Left cardiac atrium (tissue), 4 donors: ENCODE measurements at regions not wholly inside any gene's neighbourhood (a gene's known extent, or its start where the extent isn't known, plus 50 kb on each side); places are given as distances from the start of the nearest gene placed in this dataset.
"Not testable (repeated sequence)": the region's sequence is repeated elsewhere in the genome, so short reads cannot be mapped to it uniquely, and the experiment has no call there.

Source experiments
- ATAC-seq, 2 donors: fragments of 200-7000 bp; cut with Tn5 transposase; one replicate each; pipeline ENCODE4 v1.9.1; 2020; ENCODE audit warnings: mild to moderate bottlenecking in 2 of 2, moderate library complexity in 2 of 2
- DNase-seq: peaks from one replicate; pipeline ENCODE4 v3.0.0-alpha.2; 2020
- intact Hi-C, 2 donors: fragments of 100-400 bp; cut with DNase I; formaldehyde crosslinking; loops; one replicate each; pipeline versions ENCODE4 v1.14.1 to v1.15.1; 2022 to 2023
- donor health status: DM: no; HTN: yes; CAD: no.
- donor health status: DM: no; HTN: yes; CAD: no; lungs with severe emphysema.
- donor health status: DM: yes; HTN: yes; CAD: no.
- donor health status: Dilated cardiomyopathy.

GRCh38 chr7:82572195-82572880, 128.8 kb upstream of the CACNA2D1 start:
- ATAC-seq, result peak; percentile 88 to 96
- peak; percentile 90 for DNase-seq
- intact Hi-C loops, result loop anchor here (2.0 to 10.0 kb wide), 5 partner anchors 125 to 1078 kb away; no protein-coding TSS in a partner anchor

GRCh38 chr7:82571047-82571446, 127.5 kb upstream of the CACNA2D1 start:
- DNase-seq, ATAC-seq: not testable (repeated sequence)
- intact Hi-C loops, result loop anchor here (5.0 to 10.0 kb wide), 4 partner anchors 124 to 1076 kb away; no protein-coding TSS in a partner anchor

DNA sequence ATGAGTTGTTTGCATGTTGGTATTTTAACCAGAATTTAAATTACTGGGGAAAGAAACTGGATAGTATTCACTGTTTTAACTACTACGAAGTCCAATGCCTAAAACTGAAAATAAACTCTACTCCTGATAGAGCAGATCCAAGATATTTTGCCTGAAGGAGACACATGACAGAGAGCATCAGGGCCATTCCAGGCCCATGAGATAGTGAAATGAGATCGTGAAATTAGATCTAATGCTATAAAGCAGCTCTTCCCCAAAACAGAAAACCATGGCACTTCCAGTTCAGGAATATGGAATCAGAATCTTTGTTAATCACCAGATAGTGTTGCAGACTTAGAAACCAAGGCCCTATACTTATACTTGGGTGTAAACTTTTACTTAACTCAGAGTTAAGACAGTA, 124.3 kb upstream of the CACNA2D1 start:
- DNase-seq, result no peak
- intact Hi-C loops, result loop anchor here in 1 of 2 donors (10.0 kb wide), 1 partner anchor 403 kb away; no protein-coding TSS in a partner anchor
- ATAC-seq, result no peak

- no peak for ATAC-seq
- intact Hi-C loops, result loop anchor here in 1 of 2 donors (10.0 kb wide), 1 partner anchor 403 kb away; no protein-coding TSS in a partner anchor
These were observed 123.8 kb upstream of the CACNA2D1 start for GRCh38 chr7:82567356-82567755.

GRCh38 chr7:82566752-82567151, 123.2 kb upstream of the CACNA2D1 start:
- peak; percentile 44 to 55 for ATAC-seq
- intact Hi-C loops, result loop anchor here in 1 of 2 donors (10.0 kb wide), 1 partner anchor 402 kb away; no protein-coding TSS in a partner anchor
- no peak for DNase-seq

More at GRCh38 chr7:82567356-82567755, 123.8 kb upstream of the CACNA2D1 start:
- DNase-seq, result no peak

GRCh38 chr7:82562716-82563404, 119.3 kb upstream of the CACNA2D1 start:
- intact Hi-C loops, result loop anchor here in 1 of 2 donors (10.0 kb wide), 1 partner anchor 398 kb away; no protein-coding TSS in a partner anchor
- ATAC-seq (no peak), DNase-seq (no peak)

DNA sequence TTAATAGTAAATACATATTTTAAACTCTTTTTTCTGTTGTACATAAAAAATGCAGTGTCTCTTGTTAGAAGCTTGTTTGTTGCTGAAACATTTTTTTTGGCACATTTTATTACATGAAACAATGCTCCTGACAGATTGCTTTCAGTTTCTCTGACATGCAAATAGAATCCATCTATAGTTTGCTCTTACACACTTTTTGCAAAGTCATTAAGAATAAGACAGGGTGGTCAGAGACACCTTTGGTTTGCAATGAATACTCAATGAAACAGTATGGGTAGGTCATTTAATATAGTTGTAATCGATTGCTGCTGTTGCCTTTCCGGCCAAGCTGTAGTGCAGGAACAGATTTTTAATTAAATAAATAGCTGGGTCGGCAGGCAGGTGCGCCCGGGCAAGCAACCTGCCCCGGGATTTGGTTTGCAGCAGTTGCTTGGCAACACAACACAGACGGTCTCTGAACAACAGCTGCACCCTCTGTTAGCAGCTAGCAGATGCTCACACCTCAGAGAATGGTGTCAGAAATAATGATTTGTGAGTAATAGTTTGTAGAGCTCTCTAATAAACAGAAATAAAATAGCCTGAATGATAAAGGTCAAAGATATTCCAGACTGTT, 115.7 kb upstream of the CACNA2D1 start:
- ATAC-seq, result peak in 1 of 2 donors; percentile 68
- peak; percentile 24 for DNase-seq
- intact Hi-C loops, result no loop called here

- peak in 1 of 2 donors; percentile 52 for ATAC-seq
- intact Hi-C loops, result no loop called here
These were observed 106.2 kb upstream of the CACNA2D1 start for GRCh38 chr7:82549616-82550285.

DNA sequence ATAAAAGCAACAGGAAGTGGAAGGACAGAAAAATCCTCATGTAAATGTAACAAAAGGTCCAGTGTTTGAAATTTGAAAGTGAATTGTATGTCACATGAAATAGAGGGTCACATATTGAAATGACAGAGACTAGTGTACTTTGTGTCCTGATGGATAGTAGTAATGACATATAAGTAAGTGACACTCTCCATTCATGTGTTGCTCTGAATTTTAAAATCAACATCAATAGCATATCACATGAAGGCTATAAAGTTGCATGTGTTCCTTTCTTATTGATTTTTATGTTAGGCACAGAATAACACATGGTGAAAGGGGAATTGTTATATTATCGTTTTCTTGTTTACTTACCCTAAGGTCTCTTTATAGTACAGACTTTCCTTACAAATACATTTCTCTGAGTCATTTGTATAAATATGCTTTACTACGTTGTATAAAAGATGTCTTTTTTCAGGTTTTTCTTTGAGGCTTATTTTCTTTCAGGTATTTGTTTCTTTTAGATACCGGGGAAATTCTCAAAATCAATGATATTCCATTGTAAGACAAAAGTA, 104.6 kb upstream of the CACNA2D1 start:
- DNase-seq, result no peak
- intact Hi-C loops, result no loop called here
- no peak for ATAC-seq

More at GRCh38 chr7:82549616-82550285, 106.2 kb upstream of the CACNA2D1 start:
- no peak for DNase-seq

GRCh38 chr7:82542665-82543064, 99.1 kb upstream of the CACNA2D1 start:
- intact Hi-C loops, result no loop called here
- ATAC-seq (peak in 1 of 2 donors; percentile 88), DNase-seq (no peak)

DNA sequence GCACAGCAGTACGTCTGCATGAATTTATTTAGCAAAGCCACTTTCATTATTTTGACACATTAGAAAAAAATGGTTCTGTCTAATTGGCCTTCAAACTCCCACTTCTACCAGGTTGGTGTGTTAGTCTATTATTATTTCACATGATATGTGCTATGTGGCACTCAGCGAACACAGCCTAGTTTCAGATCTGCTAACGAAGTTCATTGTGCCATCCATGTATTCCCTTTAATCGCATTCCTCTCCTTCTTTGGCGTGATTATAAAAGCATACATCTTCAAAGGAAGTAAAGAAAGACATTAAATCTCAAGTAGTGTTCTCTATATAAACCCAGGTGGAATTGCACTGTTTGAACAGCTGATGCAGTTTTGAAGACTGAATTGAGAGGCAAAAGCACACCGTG, 96.4 kb upstream of the CACNA2D1 start:
- intact Hi-C loops, result no loop called here
- ATAC-seq (no peak), DNase-seq (no peak)

DNA sequence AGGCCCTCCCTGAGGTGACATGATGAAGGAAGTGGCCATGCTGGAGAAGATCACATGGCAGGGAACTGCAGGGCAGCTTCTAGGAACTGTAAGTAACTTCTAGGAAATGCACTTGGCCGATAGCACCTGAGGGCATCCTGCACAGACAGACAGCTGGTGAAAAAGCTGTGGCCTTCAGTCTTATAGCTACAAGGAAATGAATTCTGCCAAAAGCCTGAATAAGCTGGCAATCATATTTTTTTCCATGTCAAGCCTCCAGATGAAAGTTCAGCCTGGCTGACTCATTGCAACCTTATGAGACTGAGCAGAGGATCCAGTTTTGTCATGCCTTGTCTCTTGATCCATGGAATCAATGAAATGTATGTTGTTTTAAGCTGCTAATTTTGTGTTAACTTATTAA, 91.1 kb upstream of the CACNA2D1 start:
- DNase-seq, result no peak
- intact Hi-C loops, result no loop called here
- peak in 1 of 2 donors; percentile 27 for ATAC-seq

- no peak for ATAC-seq
- no peak for DNase-seq
- intact Hi-C loops, result no loop called here
These were observed 86.8 kb upstream of the CACNA2D1 start for GRCh38 chr7:82530361-82530760.

DNA sequence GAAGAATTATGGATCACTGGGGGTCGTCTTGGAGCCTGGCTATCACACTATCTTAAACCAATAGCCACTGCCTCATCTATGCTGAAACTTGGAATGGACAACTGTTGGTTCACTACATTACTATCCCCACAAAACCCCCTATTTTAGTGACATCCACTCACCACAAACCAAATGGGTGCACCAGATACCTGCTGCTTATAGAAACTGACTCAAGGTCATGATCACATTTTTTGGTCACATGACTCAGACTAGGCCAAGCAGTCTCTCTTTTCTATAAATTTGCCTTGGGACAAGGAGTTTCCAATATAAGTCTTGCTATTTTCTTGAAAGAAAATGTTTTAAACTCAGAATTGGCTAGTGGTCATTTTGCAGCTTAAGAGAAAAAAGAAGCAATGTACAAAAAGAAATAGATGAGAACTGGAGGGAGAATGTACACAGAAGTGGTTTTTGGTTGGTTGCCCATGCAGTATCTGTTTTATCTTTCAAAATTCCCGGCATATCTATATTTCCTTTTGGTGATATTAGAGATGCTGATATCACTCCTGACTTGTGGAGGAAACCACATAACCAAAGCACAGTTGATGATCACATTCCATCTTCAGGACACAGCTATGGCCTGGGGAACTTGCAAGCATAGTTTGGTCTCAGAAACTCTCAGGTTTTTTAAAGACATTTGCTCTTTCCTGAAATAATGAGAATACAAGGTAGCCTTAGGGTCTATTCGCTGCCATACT, 85.2 kb upstream of the CACNA2D1 start:
- intact Hi-C loops, result no loop called here
- ATAC-seq, result no peak
- DNase-seq, result no peak

DNA sequence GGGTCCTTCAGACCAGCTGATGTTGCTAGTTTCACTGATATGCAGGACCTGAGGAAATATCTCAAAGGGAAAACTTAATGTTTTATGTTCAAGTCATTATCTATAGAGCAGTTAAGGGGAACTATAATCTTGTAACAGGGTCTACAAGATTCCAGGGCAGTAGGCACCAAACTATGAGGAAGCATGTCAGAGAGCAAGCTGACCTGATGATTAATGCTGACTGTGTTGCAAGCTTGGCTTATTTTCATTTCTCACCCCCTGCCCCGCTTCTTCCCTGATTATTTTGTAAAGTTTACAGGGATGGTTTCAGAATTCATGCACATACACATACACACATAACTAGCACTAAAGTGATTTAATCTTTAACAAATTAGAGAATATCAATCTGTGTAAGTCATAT, 84.3 kb upstream of the CACNA2D1 start:
- intact Hi-C loops, result no loop called here
- no peak for DNase-seq
- ATAC-seq, result no peak

DNA sequence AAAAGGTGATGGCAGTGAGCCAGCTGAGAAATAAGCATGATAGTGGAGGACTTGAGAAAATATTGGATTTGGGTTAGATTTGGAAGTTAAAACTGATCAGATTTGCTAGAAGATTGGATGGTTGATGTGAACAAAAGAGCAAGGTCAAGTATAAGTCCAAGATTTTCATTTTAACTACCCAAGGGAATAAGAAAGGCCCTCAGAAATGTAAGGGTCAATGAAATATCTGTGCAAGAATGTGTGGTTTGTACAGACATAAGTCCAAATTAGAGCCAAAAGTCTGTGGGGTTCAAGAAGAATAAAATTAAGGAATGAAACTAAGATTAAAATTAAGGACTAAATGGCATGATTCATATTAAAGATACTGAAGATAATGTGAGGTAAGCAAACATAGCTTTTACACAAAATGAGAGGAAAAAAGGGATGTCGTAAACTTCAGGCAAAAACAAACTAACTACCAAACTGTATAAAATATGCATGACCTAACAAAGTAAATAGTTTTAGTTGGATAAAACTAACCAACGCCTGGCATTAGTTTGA, 78.4 kb upstream of the CACNA2D1 start:
- no peak for ATAC-seq
- intact Hi-C loops, result no loop called here

GRCh38 chr7:82517050-82517449, 73.5 kb upstream of the CACNA2D1 start:
- DNase-seq (no peak), ATAC-seq (no peak)
- intact Hi-C loops, result no loop called here

More for the DNA sequence above, 78.4 kb upstream of the CACNA2D1 start:
- DNase-seq, result no peak

GRCh38 chr7:82511542-82511941, 68.0 kb upstream of the CACNA2D1 start:
- no peak for ATAC-seq
- intact Hi-C loops, result no loop called here
- no peak for DNase-seq
